GM18511 (cell line): ENCODE measurements at regions not wholly inside any gene's neighbourhood (a gene's known extent, or its start where the extent isn't known, plus 50 kb on each side); places are given as distances from the start of the nearest gene placed in this dataset.

Source experiments
- ATAC-seq: cut with Tn5 transposase; IDR thresholded peaks from one replicate; pipeline ENCODE4 v1.9.1; 2021; ENCODE audit warnings: mild to moderate bottlenecking, moderate library complexity; ENCODE audit not compliant: unreplicated experiment

GRCh38 chr11:81472646-81473045, 1261.0 kb downstream of the FAM181B start:
- ATAC-seq: no peak

- ATAC-seq: no peak
Measured at GRCh38 chr11:81470446-81470845, 1263.2 kb downstream of the FAM181B start.

- no peak for ATAC-seq
Measured at GRCh38 chr11:81459766-81460306, 1273.8 kb downstream of the FAM181B start.

GRCh38 chr11:81449588-81450156, 1284.0 kb downstream of the FAM181B start:
- ATAC-seq: no peak

GRCh38 chr11:81444297-81444696, 1289.4 kb downstream of the FAM181B start:
- no peak for ATAC-seq

GRCh38 chr11:81432333-81432732, 1301.3 kb downstream of the FAM181B start:
- no peak for ATAC-seq

GRCh38 chr11:81424822-81425221, 1308.8 kb downstream of the FAM181B start:
- ATAC-seq: no peak

GRCh38 chr11:81422402-81422801, 1311.3 kb downstream of the FAM181B start:
- no peak for ATAC-seq

GRCh38 chr11:81421251-81421860, 1312.3 kb downstream of the FAM181B start:
- no peak for ATAC-seq

GRCh38 chr11:81420668-81421250, 1312.9 kb downstream of the FAM181B start:
- no peak for ATAC-seq

- ATAC-seq: no peak
Measured at GRCh38 chr11:81397316-81397715, 1336.3 kb downstream of the FAM181B start.

- ATAC-seq: no peak
Measured at GRCh38 chr11:81394311-81394710, 1339.4 kb downstream of the FAM181B start.

- ATAC-seq: no peak
Measured at GRCh38 chr11:81388326-81388725, 1345.3 kb downstream of the FAM181B start.

GRCh38 chr11:81380395-81380794, 1353.3 kb downstream of the FAM181B start:
- ATAC-seq: no peak

- no peak for ATAC-seq
Measured at GRCh38 chr11:81377418-81377817, 1356.2 kb downstream of the FAM181B start.

- ATAC-seq: no peak
Measured at GRCh38 chr11:81373986-81374385, 1359.7 kb downstream of the FAM181B start.

- no peak for ATAC-seq
Measured at GRCh38 chr11:81368192-81368591, 1365.5 kb downstream of the FAM181B start.

- no peak for ATAC-seq
Measured at GRCh38 chr11:81365496-81365895, 1368.2 kb downstream of the FAM181B start.

- no peak for ATAC-seq
Measured at GRCh38 chr11:81359476-81359875, 1374.2 kb downstream of the FAM181B start.

- ATAC-seq: no peak
Measured at GRCh38 chr11:81345609-81346008, 1388.1 kb downstream of the FAM181B start.

- no peak for ATAC-seq
Measured at GRCh38 chr11:81342966-81343365, 1390.7 kb downstream of the FAM181B start.

GRCh38 chr11:81340225-81340624, 1393.4 kb downstream of the FAM181B start:
- ATAC-seq: no peak
